Neutrophil (primary cell): ENCODE measurements at regions not wholly inside any gene's neighbourhood (a gene's known extent, or its start where the extent isn't known, plus 50 kb on each side); places are given as distances from the start of the nearest gene placed in this dataset.

Source experiments
- H3K27ac ChIP-seq: fragments of 200-600 bp; sonication (generic); 2 replicates; pipeline ENCODE4 v1.5.1; 2016; ENCODE audit warnings: mild to moderate bottlenecking, moderate library complexity
- H3K27me3 ChIP-seq: fragments of 200-600 bp; sonication (generic); 2 replicates; pipeline ENCODE4 v1.6.0; 2016; ENCODE audit warnings: mild to moderate bottlenecking
- H3K36me3 ChIP-seq: fragments of 200-600 bp; sonication (generic); 2 replicates; pipeline ENCODE4 v1.5.1; 2017
- H3K4me1 ChIP-seq, 2 experiments: fragments of 200-600 bp in 1 of 2; sonication (generic) in 1 of 2; 1 replicate in 1 of 2; 2 replicates in 1 of 2; pipeline versions ENCODE4 v1.5.1 to v1.6.1; 2013 to 2016; ENCODE audit warnings: low read depth in 1 of 2, low read length in 1 of 2, mild to moderate bottlenecking in 1 of 2, moderate library complexity in 1 of 2; ENCODE audit not compliant: control insufficient read depth in 1 of 2, insufficient read depth in 1 of 2
- H3K4me3 ChIP-seq, 2 experiments: fragments of 200-600 bp in 1 of 2; sonication (generic) in 1 of 2; 1 replicate in 1 of 2; 2 replicates in 1 of 2; pipeline ENCODE4 v1.5.1; 2013 to 2016; ENCODE audit warnings: low read depth in 1 of 2, low read length in 1 of 2, mild to moderate bottlenecking in 1 of 2, moderate library complexity in 1 of 2
- H3K9me3 ChIP-seq: fragments of 200-600 bp; sonication (generic); 2 replicates; pipeline ENCODE4 v1.5.1; 2016
- CTCF ChIP-seq: fragments of 200-600 bp; sonication (generic); IDR thresholded peaks from 2 replicates; pipeline ENCODE4 v1.5.1; 2016; ENCODE audit warnings: antibody characterized with exemption

GRCh38 chr12:111193496-111193895, 175.4 kb downstream of the PHETA1 start:
- H3K4me3 ChIP-seq, result no peak overlapping the region
- no peak for TF ChIP-seq CTCF
- H3K9me3 ChIP-seq, result no peaks in the 10 kb centered on the region
- H3K36me3 ChIP-seq, result no peaks in the 10 kb centered on the region
- H3K27ac ChIP-seq, result no peak overlapping the region
- peaks cover 12% of the 10 kb centered on the region in 2 experiments for H3K4me1 ChIP-seq
- no peaks in the 10 kb centered on the region for H3K27me3 ChIP-seq

GRCh38 chr12:111193067-111193466, 175.8 kb downstream of the PHETA1 start:
- H3K27ac ChIP-seq, result no peak overlapping the region

GRCh38 chr12:111192647-111193046, 176.2 kb downstream of the PHETA1 start:
- Histone ChIP-seq H3K36me3 (no peaks in the 10 kb centered on the region), H3K27me3 (no peaks in the 10 kb centered on the region), H3K27ac (no peak overlapping the region), H3K4me3 (no peak overlapping the region), H3K4me1 (peaks cover 12% of the 10 kb centered on the region in 2 experiments), H3K9me3 (no peaks in the 10 kb centered on the region)
- no peak for TF ChIP-seq CTCF

More at GRCh38 chr12:111193067-111193466, 175.8 kb downstream of the PHETA1 start:
- Histone ChIP-seq H3K27me3 (no peaks in the 10 kb centered on the region), H3K9me3 (no peaks in the 10 kb centered on the region), H3K36me3 (no peaks in the 10 kb centered on the region), H3K4me1 (peaks cover 12% of the 10 kb centered on the region in 2 experiments), H3K4me3 (no peak overlapping the region)
- no peak for TF ChIP-seq CTCF

GRCh38 chr12:111190741-111191526, 178.0 kb downstream of the PHETA1 start:
- no peak overlapping the region for H3K27ac ChIP-seq
- no peak for TF ChIP-seq CTCF
- H3K27me3 ChIP-seq, result no peaks in the 10 kb centered on the region
- no peaks in the 10 kb centered on the region for H3K9me3 ChIP-seq
- peaks cover 0 to 1% of the 10 kb centered on the region in 2 experiments for H3K4me1 ChIP-seq
- no peaks in the 10 kb centered on the region for H3K36me3 ChIP-seq
- no peak overlapping the region for H3K4me3 ChIP-seq

GRCh38 chr12:111189792-111190191, 179.1 kb downstream of the PHETA1 start:
- Histone ChIP-seq H3K27me3 (no peaks in the 10 kb centered on the region), H3K4me3 (no peak overlapping the region), H3K9me3 (no peaks in the 10 kb centered on the region), H3K36me3 (no peaks in the 10 kb centered on the region), H3K27ac (no peak overlapping the region), H3K4me1 (no peaks in the 10 kb centered on the region)
- TF ChIP-seq CTCF, result no peak
